Osteocyte (in vitro differentiated cells): ENCODE measurements at regions not wholly inside any gene's neighbourhood (a gene's known extent, or its start where the extent isn't known, plus 50 kb on each side); places are given as distances from the start of the nearest gene placed in this dataset.

Experiments
- DNase-seq: peaks from one replicate; pipeline ENCODE4 v3.0.0; 2021; ENCODE audit warnings: mixed read lengths; ENCODE audit not compliant: unreplicated experiment; ENCODE audit errors: extremely low spot score
- H3K27ac Mint-ChIP-seq: one replicate; pipeline ENCODE4 v1.8.0; 2021; ENCODE audit warnings: mild to moderate bottlenecking, mixed read lengths; ENCODE audit not compliant: unreplicated experiment
- H3K27me3 Mint-ChIP-seq: one replicate; pipeline ENCODE4 v1.8.0; 2021; ENCODE audit warnings: mixed read lengths; ENCODE audit not compliant: unreplicated experiment
- H3K36me3 Mint-ChIP-seq: one replicate; pipeline ENCODE4 v1.8.0; 2021; ENCODE audit warnings: mixed read lengths; ENCODE audit not compliant: unreplicated experiment
- H3K4me1 Mint-ChIP-seq: one replicate; pipeline ENCODE4 v1.8.0; 2021; ENCODE audit warnings: mixed read lengths; ENCODE audit not compliant: unreplicated experiment
- H3K4me3 Mint-ChIP-seq: one replicate; pipeline ENCODE4 v1.8.0; 2021; ENCODE audit warnings: mild to moderate bottlenecking, moderate library complexity, mixed read lengths; ENCODE audit not compliant: unreplicated experiment
- H3K9me3 Mint-ChIP-seq: one replicate; pipeline ENCODE4 v1.8.0; 2021; ENCODE audit warnings: mixed read lengths; ENCODE audit not compliant: unreplicated experiment
- TF ChIP-seq, protein P1 (sequence below): fragments of 200-600 bp; sonication (generic); IDR thresholded peaks from 2 replicates; pipeline ENCODE4 v1.5.0; 2021; ENCODE audit warnings: antibody characterized with exemption, mild to moderate bottlenecking, moderate library complexity

DNA sequence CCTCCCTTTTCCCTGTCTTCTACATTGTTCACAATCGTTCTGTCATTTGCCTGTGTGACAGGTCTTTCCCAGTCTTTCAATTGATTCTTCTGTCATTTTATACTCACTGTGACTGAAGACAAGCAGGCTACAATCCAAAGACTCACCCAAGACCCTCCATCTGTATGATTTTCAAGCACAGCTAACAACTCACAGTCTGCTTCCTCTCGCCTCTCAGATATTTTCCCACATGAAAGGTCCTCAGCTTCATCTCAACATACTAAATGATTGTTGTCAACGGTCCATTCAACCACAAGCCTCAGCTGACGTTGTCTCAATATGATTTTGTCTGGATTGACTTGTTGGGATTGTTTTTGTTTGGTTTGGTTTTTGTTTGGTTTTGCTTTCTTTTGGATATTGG lies 346.5 kb downstream of the NFIB start:
- H3K27me3 Mint-ChIP-seq, result peaks cover 55% of the 10 kb centered on the region
- no peak overlapping the region for H3K4me3 Mint-ChIP-seq
- no peaks in the 10 kb centered on the region for H3K4me1 Mint-ChIP-seq
- no peaks in the 10 kb centered on the region for H3K9me3 Mint-ChIP-seq
- H3K36me3 Mint-ChIP-seq, result no peaks in the 10 kb centered on the region
- TF ChIP-seq, protein P1, sequence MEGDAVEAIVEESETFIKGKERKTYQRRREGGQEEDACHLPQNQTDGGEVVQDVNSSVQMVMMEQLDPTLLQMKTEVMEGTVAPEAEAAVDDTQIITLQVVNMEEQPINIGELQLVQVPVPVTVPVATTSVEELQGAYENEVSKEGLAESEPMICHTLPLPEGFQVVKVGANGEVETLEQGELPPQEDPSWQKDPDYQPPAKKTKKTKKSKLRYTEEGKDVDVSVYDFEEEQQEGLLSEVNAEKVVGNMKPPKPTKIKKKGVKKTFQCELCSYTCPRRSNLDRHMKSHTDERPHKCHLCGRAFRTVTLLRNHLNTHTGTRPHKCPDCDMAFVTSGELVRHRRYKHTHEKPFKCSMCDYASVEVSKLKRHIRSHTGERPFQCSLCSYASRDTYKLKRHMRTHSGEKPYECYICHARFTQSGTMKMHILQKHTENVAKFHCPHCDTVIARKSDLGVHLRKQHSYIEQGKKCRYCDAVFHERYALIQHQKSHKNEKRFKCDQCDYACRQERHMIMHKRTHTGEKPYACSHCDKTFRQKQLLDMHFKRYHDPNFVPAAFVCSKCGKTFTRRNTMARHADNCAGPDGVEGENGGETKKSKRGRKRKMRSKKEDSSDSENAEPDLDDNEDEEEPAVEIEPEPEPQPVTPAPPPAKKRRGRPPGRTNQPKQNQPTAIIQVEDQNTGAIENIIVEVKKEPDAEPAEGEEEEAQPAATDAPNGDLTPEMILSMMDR, result no peak
- DNase-seq, result no peak
- no peak overlapping the region for H3K27ac Mint-ChIP-seq

DNA sequence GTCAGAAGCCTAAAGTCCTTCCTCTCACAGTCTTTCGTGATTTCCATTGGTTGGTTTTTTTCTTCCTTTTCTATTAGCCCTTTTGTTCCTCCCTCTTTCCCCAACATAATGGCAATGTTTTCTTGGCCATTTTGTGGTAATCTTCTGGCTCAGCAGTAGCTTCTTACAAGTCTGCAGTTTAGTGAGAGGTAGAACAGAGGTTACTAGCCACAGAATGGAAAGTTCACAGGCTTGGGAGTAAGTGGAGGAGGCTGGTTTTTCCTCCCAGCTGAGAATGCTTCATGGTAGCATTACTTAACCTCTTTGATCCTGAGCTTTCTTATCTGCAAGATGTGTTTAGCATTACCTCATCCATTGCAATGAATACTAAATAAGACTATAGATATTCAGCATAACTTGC lies 346.9 kb downstream of the NFIB start:
- no peak overlapping the region for H3K27ac Mint-ChIP-seq
- DNase-seq, result no peak
- H3K4me1 Mint-ChIP-seq, result no peaks in the 10 kb centered on the region
- TF ChIP-seq, protein P1, result no peak
- H3K27me3 Mint-ChIP-seq, result peaks cover 55% of the 10 kb centered on the region
- no peaks in the 10 kb centered on the region for H3K36me3 Mint-ChIP-seq
- no peak overlapping the region for H3K4me3 Mint-ChIP-seq
- no peaks in the 10 kb centered on the region for H3K9me3 Mint-ChIP-seq

DNA sequence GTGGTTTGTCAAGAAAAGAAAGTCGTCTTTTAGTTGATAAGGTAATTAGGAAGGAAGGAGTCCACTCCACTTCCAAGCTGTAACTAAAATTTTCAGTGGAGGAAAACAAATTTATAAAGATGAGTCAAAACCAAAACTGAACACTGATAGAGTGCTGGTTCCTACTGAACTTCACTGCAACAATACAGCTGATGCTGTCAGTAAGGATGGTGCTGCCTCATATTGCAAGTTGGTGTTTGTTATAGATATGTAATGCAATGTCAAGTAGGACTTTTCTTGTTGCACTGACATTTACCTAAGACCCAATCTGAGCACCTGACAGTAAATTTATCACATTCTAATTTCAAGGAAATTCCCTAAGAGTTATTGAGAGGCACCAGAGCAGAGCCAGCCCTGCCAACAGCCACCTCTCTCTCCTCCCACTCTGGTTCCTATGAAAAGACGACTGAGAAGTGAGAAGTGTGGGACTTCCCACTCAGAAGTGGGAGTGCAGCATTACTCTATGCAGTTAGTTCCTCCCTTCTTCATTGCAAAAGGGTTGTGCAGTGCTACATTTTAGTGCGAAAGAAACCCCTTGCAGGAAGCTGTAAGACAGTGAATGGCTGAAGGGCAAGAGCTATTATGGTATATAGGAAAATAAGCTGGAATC lies 350.8 kb downstream of the NFIB start:
- H3K9me3 Mint-ChIP-seq, result no peaks in the 10 kb centered on the region
- peaks cover 42% of the 10 kb centered on the region for H3K27me3 Mint-ChIP-seq
- TF ChIP-seq, protein P1, result no peak
- DNase-seq, result no peak
- H3K27ac Mint-ChIP-seq, result no peak overlapping the region
- H3K4me3 Mint-ChIP-seq, result no peak overlapping the region
- no peaks in the 10 kb centered on the region for H3K36me3 Mint-ChIP-seq
- H3K4me1 Mint-ChIP-seq, result no peaks in the 10 kb centered on the region

DNA sequence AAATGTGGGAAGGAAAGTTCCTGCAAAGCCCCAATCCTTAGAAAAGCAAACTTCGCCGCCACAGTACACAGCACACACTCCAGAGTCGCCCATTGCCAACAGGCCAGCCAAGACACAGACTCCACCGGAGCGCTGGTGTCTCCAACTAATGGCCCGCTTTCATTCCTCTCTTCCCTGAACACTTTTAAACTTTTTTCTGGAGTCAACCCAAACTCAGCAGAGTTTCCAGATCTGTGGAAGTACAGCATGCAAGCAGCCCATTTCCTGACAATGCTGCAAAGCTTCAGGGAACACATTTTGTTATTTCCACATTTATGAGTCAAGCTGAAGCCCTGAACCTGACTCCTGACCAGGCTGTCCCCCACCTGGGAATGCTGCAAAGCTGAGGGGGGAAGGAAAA lies 351.9 kb downstream of the NFIB start:
- Mint-ChIP-seq H3K27me3 (peaks cover 34% of the 10 kb centered on the region), H3K9me3 (no peaks in the 10 kb centered on the region), H3K27ac (no peak overlapping the region), H3K4me3 (no peak overlapping the region), H3K4me1 (peaks cover 1% of the 10 kb centered on the region), H3K36me3 (no peaks in the 10 kb centered on the region)
- TF ChIP-seq, protein P1, result no peak
- no peak for DNase-seq

DNA sequence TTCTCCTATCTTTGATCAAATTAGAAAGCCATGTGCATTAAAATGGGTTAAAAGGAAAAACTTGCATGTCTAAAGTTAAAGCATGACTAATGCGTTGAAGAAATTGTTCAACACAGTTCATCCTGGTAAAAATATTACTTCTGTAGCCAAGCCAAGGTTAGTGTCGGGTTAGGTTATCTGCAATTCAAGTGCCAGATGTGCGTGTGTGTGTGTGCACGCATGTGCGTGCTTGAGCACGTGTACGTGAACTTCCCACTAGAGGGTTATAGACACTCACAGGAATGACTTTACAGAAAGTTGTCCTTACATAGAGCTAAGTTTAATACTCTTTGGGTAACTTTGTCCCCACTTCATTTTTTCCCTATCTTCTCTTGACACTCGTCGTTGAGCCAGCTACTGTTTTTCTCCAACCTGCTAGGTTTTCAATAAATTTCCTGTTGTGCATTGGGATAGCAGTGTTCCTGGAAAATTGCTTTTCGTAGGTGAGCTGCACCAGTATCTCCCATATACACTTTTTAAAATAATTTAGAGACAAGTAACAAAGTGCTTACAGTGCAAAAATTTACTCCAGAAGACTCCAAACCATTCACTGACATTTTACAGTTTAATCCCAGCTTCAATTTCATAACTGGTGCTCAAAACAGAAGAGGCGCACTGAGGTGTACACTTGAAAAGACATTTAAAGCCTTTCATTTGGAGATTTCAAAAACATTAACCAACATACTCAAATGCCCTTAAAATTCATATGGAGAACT lies 353.8 kb downstream of the NFIB start:
- TF ChIP-seq, protein P1, result no peak
- H3K4me3 Mint-ChIP-seq, result no peak overlapping the region
- peaks cover 2% of the 10 kb centered on the region for H3K4me1 Mint-ChIP-seq
- H3K9me3 Mint-ChIP-seq, result no peaks in the 10 kb centered on the region
- H3K36me3 Mint-ChIP-seq, result peaks cover 1% of the 10 kb centered on the region
- H3K27me3 Mint-ChIP-seq, result peaks cover 23% of the 10 kb centered on the region
- no peak for DNase-seq
- H3K27ac Mint-ChIP-seq, result no peak overlapping the region
